ENCODE measurements at regions not wholly inside any gene's neighbourhood (a gene's known extent, or its start where the extent isn't known, plus 50 kb on each side); places are given as distances from the start of the nearest gene placed in this dataset.

- TF ChIP-seq, protein P1, sequence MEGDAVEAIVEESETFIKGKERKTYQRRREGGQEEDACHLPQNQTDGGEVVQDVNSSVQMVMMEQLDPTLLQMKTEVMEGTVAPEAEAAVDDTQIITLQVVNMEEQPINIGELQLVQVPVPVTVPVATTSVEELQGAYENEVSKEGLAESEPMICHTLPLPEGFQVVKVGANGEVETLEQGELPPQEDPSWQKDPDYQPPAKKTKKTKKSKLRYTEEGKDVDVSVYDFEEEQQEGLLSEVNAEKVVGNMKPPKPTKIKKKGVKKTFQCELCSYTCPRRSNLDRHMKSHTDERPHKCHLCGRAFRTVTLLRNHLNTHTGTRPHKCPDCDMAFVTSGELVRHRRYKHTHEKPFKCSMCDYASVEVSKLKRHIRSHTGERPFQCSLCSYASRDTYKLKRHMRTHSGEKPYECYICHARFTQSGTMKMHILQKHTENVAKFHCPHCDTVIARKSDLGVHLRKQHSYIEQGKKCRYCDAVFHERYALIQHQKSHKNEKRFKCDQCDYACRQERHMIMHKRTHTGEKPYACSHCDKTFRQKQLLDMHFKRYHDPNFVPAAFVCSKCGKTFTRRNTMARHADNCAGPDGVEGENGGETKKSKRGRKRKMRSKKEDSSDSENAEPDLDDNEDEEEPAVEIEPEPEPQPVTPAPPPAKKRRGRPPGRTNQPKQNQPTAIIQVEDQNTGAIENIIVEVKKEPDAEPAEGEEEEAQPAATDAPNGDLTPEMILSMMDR (optimal IDR thresholded peaks at IDR 0.05 in 1 of 3, IDR thresholded peaks at IDR 0.05 in 1 of 3, conservative IDR thresholded peaks at IDR 0.05 in 1 of 3; ENCODE audit: extremely low read depth in 1 of 3, insufficient read depth in 2 of 3, low read length in 3 of 3), result no peak
- no peak for TF ChIP-seq EZH2 (IDR thresholded peaks at IDR 0.05; ENCODE audit: low read length)
These were observed 164.8 kb upstream of the FOXF1 start for GRCh38 chr16:86345516-86345915.

Measured in keratinocyte (primary cell).